ENCODE measurements at regions not wholly inside any gene's neighbourhood (a gene's known extent, or its start where the extent isn't known, plus 50 kb on each side); places are given as distances from the start of the nearest gene placed in this dataset.

DNA sequence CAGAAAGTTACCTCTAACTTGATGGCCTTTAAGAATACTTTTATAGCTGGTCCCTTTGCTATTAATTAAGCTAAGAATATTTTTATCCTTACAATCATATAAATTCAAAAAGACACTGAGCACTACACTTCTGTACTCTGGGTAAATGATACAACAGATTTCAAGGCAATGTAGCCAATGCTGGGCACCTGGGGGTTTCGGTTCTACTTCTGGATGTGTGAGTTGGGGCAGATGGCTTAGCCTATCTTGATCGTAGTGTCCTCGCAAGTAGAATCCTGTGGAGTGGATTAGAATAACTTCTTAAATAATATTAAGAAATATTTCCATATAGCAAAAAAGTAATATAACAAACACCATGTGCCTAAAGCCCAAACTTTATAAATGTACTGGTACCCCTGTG, 96.9 kb upstream of the NT5E start:
- in situ Hi-C loops (cut with MboI), result loop anchor here (10.0 kb wide), 1 partner anchor 132 kb away; no protein-coding TSS in a partner anchor

DNA sequence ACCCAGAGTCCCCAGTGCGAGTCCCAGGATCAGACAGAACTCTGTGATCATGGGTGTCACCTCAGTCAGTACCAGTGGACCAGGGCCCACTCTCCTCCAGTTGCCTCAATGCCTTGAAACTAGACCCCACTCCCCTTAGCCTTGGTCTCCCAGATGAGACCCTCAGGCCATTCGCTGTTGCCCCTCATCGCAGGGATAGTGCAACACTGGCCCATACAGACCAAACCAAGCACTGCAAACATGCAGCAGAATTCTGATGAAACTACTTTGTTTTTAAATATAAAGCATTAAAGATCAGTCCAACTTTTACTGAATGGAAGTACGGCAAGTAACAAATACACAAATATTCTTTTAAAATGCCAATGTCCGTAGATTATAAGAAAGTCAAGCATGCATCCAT, 101.2 kb upstream of the NT5E start:
- 83 to 85% methylated on average over 5 of the region's 5 CpGs for WGBS, 2 experiments (ENCODE audit: low coverage in 1 of 2, low lambda C conversion rate in 2 of 2, missing lambda C conversion rate in 2 of 2)
- Histone ChIP-seq H3K79me2 (ENCODE audit: insufficient read depth) (no peaks in the 10 kb centered on the region), H2AFZ (no peak overlapping the region), H3K36me3 (ENCODE audit: low read depth) (no peaks in the 10 kb centered on the region), H3F3A (ENCODE audit: insufficient read depth) (0 out of 2 replicates have a peak, but pooled peaks cover 5% of the 10 kb centered on the region), H3K27ac (no peak overlapping the region), H3K4me2 (ENCODE audit: unreplicated experiment) (no peak overlapping the region), H3K27me3 (replicated peaks; ENCODE audit: insufficient read depth) (no peaks in the 10 kb centered on the region), H3K4me3 (no peak overlapping the region), H3K9me2 (ENCODE audit: insufficient read depth) (no peaks in the 10 kb centered on the region), H3K9me3 (ENCODE audit: low read depth) (no peaks in the 10 kb centered on the region), H3K4me1 (ENCODE audit: insufficient read depth) (peaks cover 10% of the 10 kb centered on the region; the same call in 1 of the 2 replicates), H4K20me1 (ENCODE audit: insufficient read depth) (no peaks in the 10 kb centered on the region), H3K9ac (no peak overlapping the region)
- in situ Hi-C loops (cut with MboI), result loop anchor here (25.0 kb wide), 1 partner anchor 1461 kb away; no protein-coding TSS in a partner anchor
- no peak for DNase-seq
- TF ChIP-seq EZH2phosphoT487 (IDR thresholded peaks at IDR 0.05; ENCODE audit: insufficient read depth, low read depth) (no peak), EZH2 (IDR thresholded peaks at IDR 0.05; ENCODE audit: insufficient read depth, poor library complexity, severe bottlenecking) (no peak)

More for the DNA sequence above, 96.9 kb upstream of the NT5E start:
- no peaks in the 10 kb centered on the region for H3K36me3 ChIP-seq (ENCODE audit: low read depth)
- H3K27ac ChIP-seq, result no peak overlapping the region
- peaks cover 12% of the 10 kb centered on the region for H3K4me1 ChIP-seq (ENCODE audit: insufficient read depth)
- H3K9ac ChIP-seq, result no peak overlapping the region
- no peaks in the 10 kb centered on the region for H3F3A ChIP-seq (ENCODE audit: insufficient read depth)
- no peaks in the 10 kb centered on the region for H4K20me1 ChIP-seq (ENCODE audit: insufficient read depth)
- 94 to 99% methylated on average over 3 of the region's 3 CpGs for WGBS, 2 experiments (ENCODE audit: low coverage in 1 of 2, low lambda C conversion rate in 2 of 2, missing lambda C conversion rate in 2 of 2)
- no peaks in the 10 kb centered on the region for H3K79me2 ChIP-seq (ENCODE audit: insufficient read depth)
- no peak overlapping the region for H2AFZ ChIP-seq
- no peaks in the 10 kb centered on the region for H3K27me3 ChIP-seq (replicated peaks; ENCODE audit: insufficient read depth)
- no peak for DNase-seq
- TF ChIP-seq EZH2 (IDR thresholded peaks at IDR 0.05; ENCODE audit: insufficient read depth, poor library complexity, severe bottlenecking) (no peak), EZH2phosphoT487 (IDR thresholded peaks at IDR 0.05; ENCODE audit: insufficient read depth, low read depth) (no peak)
- H3K9me3 ChIP-seq (ENCODE audit: low read depth), result no peaks in the 10 kb centered on the region
- H3K4me2 ChIP-seq (ENCODE audit: unreplicated experiment), result no peak overlapping the region
- no peaks in the 10 kb centered on the region for H3K9me2 ChIP-seq (ENCODE audit: insufficient read depth)
- H3K4me3 ChIP-seq, result no peak overlapping the region

DNA sequence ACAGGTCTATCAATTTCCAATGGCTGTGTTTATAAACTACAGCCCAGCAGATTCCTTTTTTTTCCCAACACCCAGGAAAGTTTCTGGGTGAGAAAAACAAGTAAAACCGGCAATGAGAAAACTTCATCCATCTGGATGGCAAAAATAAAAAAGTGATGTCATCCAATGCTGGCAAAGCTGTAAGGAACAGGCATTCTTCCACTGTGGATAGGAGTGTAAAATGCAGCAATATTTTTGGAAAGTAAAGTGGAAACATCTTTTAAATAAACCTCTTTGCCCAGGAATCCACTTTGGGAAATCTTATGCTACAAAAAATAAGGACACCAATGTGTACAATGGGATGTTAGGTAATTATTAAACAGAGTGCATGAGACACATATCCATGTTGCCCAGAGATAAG, 102.1 kb upstream of the NT5E start:
- DNase-seq, result peak; percentile 23
- no peaks in the 10 kb centered on the region for H4K20me1 ChIP-seq (ENCODE audit: insufficient read depth)
- H3K36me3 ChIP-seq (ENCODE audit: low read depth), result no peaks in the 10 kb centered on the region
- no peaks in the 10 kb centered on the region for H3K9me2 ChIP-seq (ENCODE audit: insufficient read depth)
- no peak overlapping the region for H3K27ac ChIP-seq
- H3K4me3 ChIP-seq, result no peak overlapping the region
- in situ Hi-C loops (cut with MboI), result loop anchor here (25.0 kb wide), 1 partner anchor 1461 kb away; no protein-coding TSS in a partner anchor
- H3K4me2 ChIP-seq (ENCODE audit: unreplicated experiment), result no peak overlapping the region
- 3 to 5% methylated on average over 1 of the region's 1 CpG for WGBS, 2 experiments (ENCODE audit: low coverage in 1 of 2, low lambda C conversion rate in 2 of 2, missing lambda C conversion rate in 2 of 2)
- no peaks in the 10 kb centered on the region for H3K79me2 ChIP-seq (ENCODE audit: insufficient read depth)
- H2AFZ ChIP-seq, result no peak overlapping the region
- TF ChIP-seq EZH2 (IDR thresholded peaks at IDR 0.05; ENCODE audit: insufficient read depth, poor library complexity, severe bottlenecking) (no peak), EZH2phosphoT487 (IDR thresholded peaks at IDR 0.05; ENCODE audit: insufficient read depth, low read depth) (no peak)
- H3K27me3 ChIP-seq (replicated peaks; ENCODE audit: insufficient read depth), result no peaks in the 10 kb centered on the region
- H3K9ac ChIP-seq, result no peak overlapping the region
- no peaks in the 10 kb centered on the region for H3K9me3 ChIP-seq (ENCODE audit: low read depth)
- peaks cover 10% of the 10 kb centered on the region; the same call in 1 of the 2 replicates for H3K4me1 ChIP-seq (ENCODE audit: insufficient read depth)
- H3F3A ChIP-seq (ENCODE audit: insufficient read depth), result 0 out of 2 replicates have a peak, but pooled peaks cover 5% of the 10 kb centered on the region

DNA sequence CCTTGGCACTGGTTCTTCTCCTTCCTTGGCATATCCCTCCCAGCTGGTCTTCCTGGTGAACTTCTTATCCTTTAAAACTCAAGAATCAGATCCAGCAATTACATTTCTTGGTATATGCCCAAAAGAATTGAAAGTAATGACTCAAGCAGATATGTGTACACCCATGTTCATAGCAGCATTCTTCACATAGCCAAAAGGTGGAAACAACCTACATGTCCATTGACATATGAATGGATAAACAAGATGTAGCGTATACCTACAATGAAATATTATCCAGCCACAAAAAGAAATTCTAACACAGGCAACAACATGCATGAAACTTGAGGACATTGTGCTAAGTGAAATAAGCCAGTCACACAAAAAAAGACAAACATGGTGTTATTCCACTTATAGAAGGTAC, 103.7 kb upstream of the NT5E start:
- H3K79me2 ChIP-seq (ENCODE audit: insufficient read depth), result no peaks in the 10 kb centered on the region
- in situ Hi-C loops (cut with MboI), result loop anchor here (25.0 kb wide), 1 partner anchor 1459 kb away; no protein-coding TSS in a partner anchor
- no peak overlapping the region for H3K27ac ChIP-seq
- H3F3A ChIP-seq (ENCODE audit: insufficient read depth), result 0 out of 2 replicates have a peak, but pooled peaks cover 5% of the 10 kb centered on the region
- no peaks in the 10 kb centered on the region for H3K36me3 ChIP-seq (ENCODE audit: low read depth)
- no peaks in the 10 kb centered on the region for H4K20me1 ChIP-seq (ENCODE audit: insufficient read depth)
- H2AFZ ChIP-seq, result no peak overlapping the region
- peaks cover 10% of the 10 kb centered on the region; the same call in 1 of the 2 replicates for H3K4me1 ChIP-seq (ENCODE audit: insufficient read depth)
- no peaks in the 10 kb centered on the region for H3K9me2 ChIP-seq (ENCODE audit: insufficient read depth)
- WGBS, 2 experiments (ENCODE audit: low coverage in 1 of 2, low lambda C conversion rate in 2 of 2, missing lambda C conversion rate in 2 of 2), result 85 to 96% methylated on average over 1 of the region's 1 CpG
- no peaks in the 10 kb centered on the region for H3K27me3 ChIP-seq (replicated peaks; ENCODE audit: insufficient read depth)
- no peak for TF ChIP-seq EZH2 (IDR thresholded peaks at IDR 0.05; ENCODE audit: insufficient read depth, poor library complexity, severe bottlenecking)
- no peak for TF ChIP-seq EZH2phosphoT487 (IDR thresholded peaks at IDR 0.05; ENCODE audit: insufficient read depth, low read depth)
- DNase-seq, result no peak
- H3K4me3 ChIP-seq, result no peak overlapping the region
- no peak overlapping the region for H3K4me2 ChIP-seq (ENCODE audit: unreplicated experiment)
- H3K9ac ChIP-seq, result no peak overlapping the region
- H3K9me3 ChIP-seq (ENCODE audit: low read depth), result no peaks in the 10 kb centered on the region
